Panc1 (cell line): ENCODE measurements at regions not wholly inside any gene's neighbourhood (a gene's known extent, or its start where the extent isn't known, plus 50 kb on each side); places are given as distances from the start of the nearest gene placed in this dataset.
"Not testable (repeated sequence)": the region's sequence is repeated elsewhere in the genome, so short reads cannot be mapped to it uniquely, and the experiment has no call there.

Experiments
- CTCF ChIP-seq: fragments of 450-650 bp; IDR thresholded peaks from 2 replicates; pipeline ENCODE4 v1.5.1; 2017; ENCODE audit warnings: mild to moderate bottlenecking
- POLR2AphosphoS5 ChIP-seq: IDR thresholded peaks from 2 replicates; pipeline ENCODE4 v1.6.1; 2012; ENCODE audit warnings: mild to moderate bottlenecking, low read depth, low read length, moderate library complexity

- not testable (repeated sequence) for TF ChIP-seq CTCF, POLR2AphosphoS5
These were observed 182.5 kb downstream of the CTH start for GRCh38 chr1:70593551-70593950.
